ENCODE measurements at regions not wholly inside any gene's neighbourhood (a gene's known extent, or its start where the extent isn't known, plus 50 kb on each side); places are given as distances from the start of the nearest gene placed in this dataset.

DNA sequence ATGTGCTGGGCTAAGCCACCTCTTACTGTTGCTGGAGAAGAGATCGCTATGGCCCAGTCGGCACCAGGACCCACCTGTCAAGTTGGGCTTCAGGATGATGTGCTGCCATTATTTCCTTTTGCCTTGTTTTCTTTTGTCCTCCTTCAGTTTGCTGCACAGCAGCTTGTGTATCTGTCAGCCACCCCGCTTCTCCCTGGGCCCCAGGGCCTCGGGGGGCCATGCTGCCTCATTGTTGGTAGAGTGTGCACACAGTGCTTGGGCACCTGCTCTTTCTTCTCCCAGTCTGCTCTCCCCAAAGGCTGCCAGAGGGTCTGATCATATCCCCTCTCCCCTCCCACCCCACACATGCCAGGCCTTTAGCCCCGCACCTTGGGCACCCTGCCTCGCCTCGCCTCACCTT is 185.5 kb upstream of the ATP10A start:
- TF ChIP-seq, protein P1, sequence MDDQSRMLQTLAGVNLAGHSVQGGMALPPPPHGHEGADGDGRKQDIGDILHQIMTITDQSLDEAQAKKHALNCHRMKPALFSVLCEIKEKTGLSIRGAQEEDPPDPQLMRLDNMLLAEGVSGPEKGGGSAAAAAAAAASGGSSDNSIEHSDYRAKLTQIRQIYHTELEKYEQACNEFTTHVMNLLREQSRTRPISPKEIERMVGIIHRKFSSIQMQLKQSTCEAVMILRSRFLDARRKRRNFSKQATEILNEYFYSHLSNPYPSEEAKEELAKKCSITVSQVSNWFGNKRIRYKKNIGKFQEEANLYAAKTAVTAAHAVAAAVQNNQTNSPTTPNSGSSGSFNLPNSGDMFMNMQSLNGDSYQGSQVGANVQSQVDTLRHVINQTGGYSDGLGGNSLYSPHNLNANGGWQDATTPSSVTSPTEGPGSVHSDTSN (IDR thresholded peaks at IDR 0.05): no peak
- TF ChIP-seq POLR2AphosphoS2 (conservative IDR thresholded peaks at IDR 0.05; ENCODE audit: low read length) (no peak), MAFK (IDR thresholded peaks at IDR 0.05; ENCODE audit: partially characterized antibody) (no peak), SMC3 (IDR thresholded peaks at IDR 0.05) (no peak), FOSL2 (IDR thresholded peaks at IDR 0.05) (no peak), FOSL2 (CRISPR knock-in tag; IDR thresholded peaks at IDR 0.05) (no peak), SREBF2 (IDR thresholded peaks at IDR 0.05) (no peak), RAD21 (conservative IDR thresholded peaks at IDR 0.05 in 1 of 2, IDR thresholded peaks at IDR 0.05 in 1 of 2) (no peak), POLR2A (IDR thresholded peaks at IDR 0.05; ENCODE audit: low read length) (no peak), NR3C1 (IDR thresholded peaks at IDR 0.05) (no peak), NPAS2 (CRISPR knock-in tag; IDR thresholded peaks at IDR 0.05; ENCODE audit: borderline replicate concordance) (no peak), RNF2 (IDR thresholded peaks at IDR 0.05; ENCODE audit: borderline replicate concordance, low read depth) (no peak)
- TF ChIP-seq, protein P2, sequence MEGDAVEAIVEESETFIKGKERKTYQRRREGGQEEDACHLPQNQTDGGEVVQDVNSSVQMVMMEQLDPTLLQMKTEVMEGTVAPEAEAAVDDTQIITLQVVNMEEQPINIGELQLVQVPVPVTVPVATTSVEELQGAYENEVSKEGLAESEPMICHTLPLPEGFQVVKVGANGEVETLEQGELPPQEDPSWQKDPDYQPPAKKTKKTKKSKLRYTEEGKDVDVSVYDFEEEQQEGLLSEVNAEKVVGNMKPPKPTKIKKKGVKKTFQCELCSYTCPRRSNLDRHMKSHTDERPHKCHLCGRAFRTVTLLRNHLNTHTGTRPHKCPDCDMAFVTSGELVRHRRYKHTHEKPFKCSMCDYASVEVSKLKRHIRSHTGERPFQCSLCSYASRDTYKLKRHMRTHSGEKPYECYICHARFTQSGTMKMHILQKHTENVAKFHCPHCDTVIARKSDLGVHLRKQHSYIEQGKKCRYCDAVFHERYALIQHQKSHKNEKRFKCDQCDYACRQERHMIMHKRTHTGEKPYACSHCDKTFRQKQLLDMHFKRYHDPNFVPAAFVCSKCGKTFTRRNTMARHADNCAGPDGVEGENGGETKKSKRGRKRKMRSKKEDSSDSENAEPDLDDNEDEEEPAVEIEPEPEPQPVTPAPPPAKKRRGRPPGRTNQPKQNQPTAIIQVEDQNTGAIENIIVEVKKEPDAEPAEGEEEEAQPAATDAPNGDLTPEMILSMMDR (IDR thresholded peaks at IDR 0.05): no peak
- TF ChIP-seq, protein P3, sequence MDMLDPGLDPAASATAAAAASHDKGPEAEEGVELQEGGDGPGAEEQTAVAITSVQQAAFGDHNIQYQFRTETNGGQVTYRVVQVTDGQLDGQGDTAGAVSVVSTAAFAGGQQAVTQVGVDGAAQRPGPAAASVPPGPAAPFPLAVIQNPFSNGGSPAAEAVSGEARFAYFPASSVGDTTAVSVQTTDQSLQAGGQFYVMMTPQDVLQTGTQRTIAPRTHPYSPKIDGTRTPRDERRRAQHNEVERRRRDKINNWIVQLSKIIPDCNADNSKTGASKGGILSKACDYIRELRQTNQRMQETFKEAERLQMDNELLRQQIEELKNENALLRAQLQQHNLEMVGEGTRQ (IDR thresholded peaks at IDR 0.05): no peak
- TF ChIP-seq, protein P4, sequence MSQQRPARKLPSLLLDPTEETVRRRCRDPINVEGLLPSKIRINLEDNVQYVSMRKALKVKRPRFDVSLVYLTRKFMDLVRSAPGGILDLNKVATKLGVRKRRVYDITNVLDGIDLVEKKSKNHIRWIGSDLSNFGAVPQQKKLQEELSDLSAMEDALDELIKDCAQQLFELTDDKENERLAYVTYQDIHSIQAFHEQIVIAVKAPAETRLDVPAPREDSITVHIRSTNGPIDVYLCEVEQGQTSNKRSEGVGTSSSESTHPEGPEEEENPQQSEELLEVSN (IDR thresholded peaks at IDR 0.05; ENCODE audit: borderline replicate concordance, low read depth): no peak

All from A549 (cell line).